ENCODE measurements at regions not wholly inside any gene's neighbourhood (a gene's known extent, or its start where the extent isn't known, plus 50 kb on each side); places are given as distances from the start of the nearest gene placed in this dataset.
"Not testable (repeated sequence)": the region's sequence is repeated elsewhere in the genome, so short reads cannot be mapped to it uniquely, and the experiment has no call there.

- H3K9me3 Mint-ChIP-seq = peaks cover 10 to 16% of the 10 kb centered on the region in 2 donors
- not testable (repeated sequence) for H3K27me3 Mint-ChIP-seq (ENCODE audit: low read depth); ATAC-seq (replicated peaks in 1 of 2); H3K27ac Mint-ChIP-seq; H3K4me3 Mint-ChIP-seq; H3K36me3 Mint-ChIP-seq (ENCODE audit: insufficient read depth in 2 of 2); DNase-seq; H3K4me1 Mint-ChIP-seq (ENCODE audit: low read depth)
Measured at GRCh38 chr3:175937367-175937766, 1078.2 kb downstream of the NAALADL2 start.

GRCh38 chr3:175932586-175932985, 1073.5 kb downstream of the NAALADL2 start:
- Mint-ChIP-seq H3K9me3 (peaks cover 8 to 13% of the 10 kb centered on the region in 2 donors), H3K36me3 (ENCODE audit: insufficient read depth in 2 of 2) (no peaks in the 10 kb centered on the region), H3K4me1 (ENCODE audit: low read depth) (no peaks in the 10 kb centered on the region), H3K27me3 (ENCODE audit: low read depth) (no peaks in the 10 kb centered on the region), H3K27ac (no peak overlapping the region), H3K4me3 (no peak overlapping the region)
- ATAC-seq (replicated peaks in 1 of 2) (no peak), DNase-seq (no peak)

GRCh38 chr3:175919133-175919532, 1060.0 kb downstream of the NAALADL2 start:
- Mint-ChIP-seq H3K36me3 (ENCODE audit: insufficient read depth in 2 of 2) (peaks cover 2 to 4% of the 10 kb centered on the region in 2 donors), H3K27me3 (ENCODE audit: low read depth) (no peaks in the 10 kb centered on the region), H3K9me3 (peaks cover 9 to 12% of the 10 kb centered on the region in 2 donors), H3K4me1 (ENCODE audit: low read depth) (no peaks in the 10 kb centered on the region), H3K4me3 (no peak overlapping the region), H3K27ac (no peak overlapping the region)
- no peak for ATAC-seq (replicated peaks in 1 of 2)
- no peak for DNase-seq

GRCh38 chr3:175916191-175916934, 1057.2 kb downstream of the NAALADL2 start:
- H3K27ac Mint-ChIP-seq = no peak overlapping the region
- H3K27me3 Mint-ChIP-seq (ENCODE audit: low read depth) = no peaks in the 10 kb centered on the region

GRCh38 chr3:175914785-175915184, 1055.7 kb downstream of the NAALADL2 start:
- Mint-ChIP-seq H3K4me1 (ENCODE audit: low read depth) (no peaks in the 10 kb centered on the region), H3K27ac (no peak overlapping the region), H3K4me3 (no peak overlapping the region), H3K27me3 (ENCODE audit: low read depth) (no peaks in the 10 kb centered on the region), H3K36me3 (ENCODE audit: insufficient read depth in 2 of 2) (peaks cover 1 to 3% of the 10 kb centered on the region in 2 donors), H3K9me3 (peaks cover 7 to 8% of the 10 kb centered on the region in 2 donors)
- no peak for ATAC-seq (replicated peaks in 1 of 2)
- DNase-seq = no peak

More at GRCh38 chr3:175916191-175916934, 1057.2 kb downstream of the NAALADL2 start:
- no peak for ATAC-seq (replicated peaks in 1 of 2)
- Mint-ChIP-seq H3K36me3 (ENCODE audit: insufficient read depth in 2 of 2) (peaks cover 2 to 4% of the 10 kb centered on the region in 2 donors), H3K4me1 (ENCODE audit: low read depth) (no peaks in the 10 kb centered on the region), H3K9me3 (peaks cover 9 to 12% of the 10 kb centered on the region in 2 donors), H3K4me3 (no peak overlapping the region)
- no peak for DNase-seq

- no peak for DNase-seq
- Mint-ChIP-seq H3K4me1 (ENCODE audit: low read depth) (no peaks in the 10 kb centered on the region), H3K27me3 (ENCODE audit: low read depth) (no peaks in the 10 kb centered on the region), H3K36me3 (ENCODE audit: insufficient read depth in 2 of 2) (no peaks in the 10 kb centered on the region), H3K9me3 (peaks cover 5 to 6% of the 10 kb centered on the region in 2 donors), H3K27ac (no peak overlapping the region), H3K4me3 (no peak overlapping the region)
- ATAC-seq (replicated peaks in 1 of 2) = no peak
Measured at GRCh38 chr3:175913286-175913685, 1054.2 kb downstream of the NAALADL2 start.

- Mint-ChIP-seq H3K27ac (no peak overlapping the region), H3K4me3 (no peak overlapping the region), H3K27me3 (ENCODE audit: low read depth) (no peaks in the 10 kb centered on the region), H3K36me3 (ENCODE audit: insufficient read depth in 2 of 2) (no peaks in the 10 kb centered on the region), H3K4me1 (ENCODE audit: low read depth) (no peaks in the 10 kb centered on the region), H3K9me3 (peaks cover 5% of the 10 kb centered on the region in 2 donors)
- DNase-seq = no peak
- no peak for ATAC-seq (replicated peaks in 1 of 2)
Measured at GRCh38 chr3:175911937-175912336, 1052.8 kb downstream of the NAALADL2 start.

GRCh38 chr3:175902226-175902625, 1043.1 kb downstream of the NAALADL2 start:
- no peak overlapping the region for H3K4me3 Mint-ChIP-seq
- DNase-seq (no peak), ATAC-seq (replicated peaks in 1 of 2) (no peak)
- H3K9me3 Mint-ChIP-seq = peaks cover 3 to 7% of the 10 kb centered on the region in 2 donors
- no peaks in the 10 kb centered on the region for H3K4me1 Mint-ChIP-seq (ENCODE audit: low read depth)
- H3K36me3 Mint-ChIP-seq (ENCODE audit: insufficient read depth in 2 of 2) = no peaks in the 10 kb centered on the region
- no peaks in the 10 kb centered on the region for H3K27me3 Mint-ChIP-seq (ENCODE audit: low read depth)
- H3K27ac Mint-ChIP-seq = no peak overlapping the region

- DNase-seq (no peak), ATAC-seq (replicated peaks in 1 of 2) (no peak)
- no peak overlapping the region for H3K4me3 Mint-ChIP-seq
- no peak overlapping the region for H3K27ac Mint-ChIP-seq
- no peaks in the 10 kb centered on the region for H3K27me3 Mint-ChIP-seq (ENCODE audit: low read depth)
- H3K36me3 Mint-ChIP-seq (ENCODE audit: insufficient read depth in 2 of 2) = no peaks in the 10 kb centered on the region
- H3K9me3 Mint-ChIP-seq = peaks cover 2% of the 10 kb centered on the region in 2 donors
- no peaks in the 10 kb centered on the region for H3K4me1 Mint-ChIP-seq (ENCODE audit: low read depth)
Measured at GRCh38 chr3:175898194-175898593, 1039.1 kb downstream of the NAALADL2 start.

GRCh38 chr3:175896655-175897054, 1037.5 kb downstream of the NAALADL2 start:
- Mint-ChIP-seq H3K27me3 (ENCODE audit: low read depth) (no peaks in the 10 kb centered on the region), H3K9me3 (peaks cover 0 to 2% of the 10 kb centered on the region in 2 donors), H3K4me3 (no peak overlapping the region), H3K4me1 (ENCODE audit: low read depth) (no peaks in the 10 kb centered on the region), H3K36me3 (ENCODE audit: insufficient read depth in 2 of 2) (no peaks in the 10 kb centered on the region), H3K27ac (no peak overlapping the region)
- ATAC-seq (replicated peaks in 1 of 2) = no peak
- no peak for DNase-seq

GRCh38 chr3:175895731-175896130, 1036.6 kb downstream of the NAALADL2 start:
- no peak for ATAC-seq (replicated peaks in 1 of 2)
- H3K36me3 Mint-ChIP-seq (ENCODE audit: insufficient read depth in 2 of 2) = no peaks in the 10 kb centered on the region

GRCh38 chr3:175893566-175893965, 1034.4 kb downstream of the NAALADL2 start:
- no peaks in the 10 kb centered on the region for H3K36me3 Mint-ChIP-seq (ENCODE audit: insufficient read depth in 2 of 2)
- H3K27me3 Mint-ChIP-seq (ENCODE audit: low read depth) = no peaks in the 10 kb centered on the region
- ATAC-seq (replicated peaks in 1 of 2) = no peak
- H3K4me1 Mint-ChIP-seq (ENCODE audit: low read depth) = no peaks in the 10 kb centered on the region
- no peak overlapping the region for H3K4me3 Mint-ChIP-seq
- H3K9me3 Mint-ChIP-seq = peaks cover 0 to 2% of the 10 kb centered on the region in 2 donors
- no peak overlapping the region for H3K27ac Mint-ChIP-seq
- no peak for DNase-seq

More at GRCh38 chr3:175895731-175896130, 1036.6 kb downstream of the NAALADL2 start:
- H3K27me3 Mint-ChIP-seq (ENCODE audit: low read depth) = no peaks in the 10 kb centered on the region
- H3K4me3 Mint-ChIP-seq = no peak overlapping the region
- no peak for DNase-seq
- no peak overlapping the region for H3K27ac Mint-ChIP-seq
- H3K9me3 Mint-ChIP-seq = peaks cover 0 to 2% of the 10 kb centered on the region in 2 donors
- no peaks in the 10 kb centered on the region for H3K4me1 Mint-ChIP-seq (ENCODE audit: low read depth)

GRCh38 chr3:175890066-175890465, 1030.9 kb downstream of the NAALADL2 start:
- no peak overlapping the region for H3K4me3 Mint-ChIP-seq
- no peak for DNase-seq
- H3K4me1 Mint-ChIP-seq (ENCODE audit: low read depth) = no peaks in the 10 kb centered on the region
- ATAC-seq (replicated peaks in 1 of 2) = no peak
- no peak overlapping the region for H3K27ac Mint-ChIP-seq
- peaks cover 0 to 2% of the 10 kb centered on the region in 2 donors for H3K9me3 Mint-ChIP-seq
- H3K36me3 Mint-ChIP-seq (ENCODE audit: insufficient read depth in 2 of 2) = peaks cover 0 to 2% of the 10 kb centered on the region in 2 donors
- H3K27me3 Mint-ChIP-seq (ENCODE audit: low read depth) = no peaks in the 10 kb centered on the region
